Mucosa of descending colon (tissue), 3 donors: ENCODE measurements at regions not wholly inside any gene's neighbourhood (a gene's known extent, or its start where the extent isn't known, plus 50 kb on each side); places are given as distances from the start of the nearest gene placed in this dataset.

Experiments
- ATAC-seq: fragments of 200-7000 bp; cut with Tn5 transposase; one replicate; pipeline ENCODE4 v1.9.1; 2020; ENCODE audit warnings: mild to moderate bottlenecking, moderate library complexity
- DNase-seq, 3 donors: peaks; one replicate each; pipeline ENCODE4 v3.0.0-alpha.2; 2020
- H3K36me3 ChIP-seq: fragments of 200-600 bp; one replicate; pipeline ENCODE4 v1.8.0; 2021; ENCODE audit warnings: low read depth, mild to moderate bottlenecking
- H3K4me1 ChIP-seq: fragments of 200-600 bp; one replicate; pipeline ENCODE4 v1.8.0; 2021; ENCODE audit warnings: low read depth, mild to moderate bottlenecking
- H3K4me3 ChIP-seq: fragments of 200-600 bp; one replicate; pipeline ENCODE4 v1.8.0; 2021; ENCODE audit warnings: mild to moderate bottlenecking
- H3K9me3 ChIP-seq: fragments of 200-600 bp; one replicate; pipeline ENCODE4 v1.8.0; 2021; ENCODE audit warnings: mild to moderate bottlenecking
- intact Hi-C, 2 donors: fragments of 100-400 bp; cut with DNase I in 1 of 2; cut with micrococcal nuclease in 1 of 2; formaldehyde crosslinking; loops; one replicate each; pipeline versions ENCODE4 v1.11.0 to v1.11.1; 2022; cut with DNase I, micrococcal nuclease
- TF ChIP-seq, protein P1 (sequence below): fragments of 200-600 bp; IDR thresholded peaks from one replicate; pipeline ENCODE4 v1.8.0; 2022; ENCODE audit warnings: antibody characterized with exemption, mild to moderate bottlenecking
- donor health status: DM: no; HTN: no; CAD: no; lungs with moderate emphysema.
- donor health status: DM: no; HTN: no; CAD: no.
- donor health status: DM: no; HTN: yes; CAD: no.

DNA sequence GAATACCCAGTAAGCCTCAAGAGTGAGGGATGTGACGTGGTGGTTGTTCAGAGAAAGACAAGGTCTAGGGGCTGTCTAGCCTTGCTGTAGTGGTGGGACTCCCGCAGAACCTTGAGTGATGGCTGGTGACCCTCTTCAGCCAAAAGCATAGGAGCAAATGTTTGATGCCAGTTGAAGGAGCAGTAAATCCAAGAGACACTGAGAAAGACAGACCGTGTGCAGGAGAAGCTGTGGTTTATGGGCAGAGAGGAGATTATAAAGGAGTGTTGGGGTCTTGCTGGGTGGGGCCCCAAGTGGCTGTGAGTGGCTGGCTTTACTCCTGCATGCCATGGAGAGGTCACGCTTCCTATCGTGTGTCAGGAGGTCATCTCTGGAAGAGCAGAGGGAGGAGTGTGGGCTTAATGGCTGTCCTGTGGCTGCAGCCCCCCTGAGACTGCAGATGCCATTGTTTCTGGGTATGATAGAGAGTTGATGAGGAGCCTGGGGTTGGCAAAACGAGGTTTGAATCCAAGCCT is 152.0 kb upstream of the CCND2 start:
- Histone ChIP-seq H3K4me3 (no peak overlapping the region), H3K36me3 (no peaks in the 10 kb centered on the region), H3K9me3 (no peaks in the 10 kb centered on the region), H3K4me1 (peaks cover 25% of the 10 kb centered on the region)
- TF ChIP-seq, protein P1, sequence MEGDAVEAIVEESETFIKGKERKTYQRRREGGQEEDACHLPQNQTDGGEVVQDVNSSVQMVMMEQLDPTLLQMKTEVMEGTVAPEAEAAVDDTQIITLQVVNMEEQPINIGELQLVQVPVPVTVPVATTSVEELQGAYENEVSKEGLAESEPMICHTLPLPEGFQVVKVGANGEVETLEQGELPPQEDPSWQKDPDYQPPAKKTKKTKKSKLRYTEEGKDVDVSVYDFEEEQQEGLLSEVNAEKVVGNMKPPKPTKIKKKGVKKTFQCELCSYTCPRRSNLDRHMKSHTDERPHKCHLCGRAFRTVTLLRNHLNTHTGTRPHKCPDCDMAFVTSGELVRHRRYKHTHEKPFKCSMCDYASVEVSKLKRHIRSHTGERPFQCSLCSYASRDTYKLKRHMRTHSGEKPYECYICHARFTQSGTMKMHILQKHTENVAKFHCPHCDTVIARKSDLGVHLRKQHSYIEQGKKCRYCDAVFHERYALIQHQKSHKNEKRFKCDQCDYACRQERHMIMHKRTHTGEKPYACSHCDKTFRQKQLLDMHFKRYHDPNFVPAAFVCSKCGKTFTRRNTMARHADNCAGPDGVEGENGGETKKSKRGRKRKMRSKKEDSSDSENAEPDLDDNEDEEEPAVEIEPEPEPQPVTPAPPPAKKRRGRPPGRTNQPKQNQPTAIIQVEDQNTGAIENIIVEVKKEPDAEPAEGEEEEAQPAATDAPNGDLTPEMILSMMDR, result no peak
- ATAC-seq (no peak), DNase-seq (no peak)
- intact Hi-C loops, result no loop called here

DNA sequence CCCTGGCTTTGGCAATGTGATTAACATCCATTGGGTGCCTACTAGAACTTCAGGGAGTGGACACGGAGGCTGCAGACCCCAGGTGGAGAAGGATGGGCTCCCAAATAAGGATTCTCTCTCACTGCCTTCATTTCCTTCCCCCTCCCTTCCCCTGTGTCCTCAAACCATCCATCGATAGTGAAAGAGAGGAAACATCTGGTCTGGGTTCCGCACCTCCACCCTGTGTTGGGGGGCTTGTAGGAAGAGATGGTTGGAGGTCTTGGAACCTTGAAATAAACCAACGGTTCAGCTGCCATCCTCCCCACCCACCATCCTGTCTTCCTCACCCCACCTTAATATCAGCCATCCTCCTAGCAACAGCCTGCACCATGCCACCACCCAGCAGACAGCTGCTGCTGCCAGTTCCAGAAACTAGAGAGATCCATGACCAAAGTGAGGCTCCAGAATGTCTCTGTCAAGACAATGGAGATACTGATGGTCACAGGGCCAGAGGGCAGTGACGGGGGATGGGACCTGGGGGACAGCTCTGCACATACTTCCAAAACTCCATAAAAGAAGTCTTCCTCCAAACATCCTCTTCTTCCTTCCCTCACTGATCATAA is 153.1 kb upstream of the CCND2 start:
- no peaks in the 10 kb centered on the region for H3K9me3 ChIP-seq
- H3K4me3 ChIP-seq, result no peak overlapping the region
- TF ChIP-seq, protein P1, result no peak
- intact Hi-C loops, result no loop called here
- peaks cover 35% of the 10 kb centered on the region for H3K4me1 ChIP-seq
- no peaks in the 10 kb centered on the region for H3K36me3 ChIP-seq
- DNase-seq (no peak), ATAC-seq (no peak)

DNA sequence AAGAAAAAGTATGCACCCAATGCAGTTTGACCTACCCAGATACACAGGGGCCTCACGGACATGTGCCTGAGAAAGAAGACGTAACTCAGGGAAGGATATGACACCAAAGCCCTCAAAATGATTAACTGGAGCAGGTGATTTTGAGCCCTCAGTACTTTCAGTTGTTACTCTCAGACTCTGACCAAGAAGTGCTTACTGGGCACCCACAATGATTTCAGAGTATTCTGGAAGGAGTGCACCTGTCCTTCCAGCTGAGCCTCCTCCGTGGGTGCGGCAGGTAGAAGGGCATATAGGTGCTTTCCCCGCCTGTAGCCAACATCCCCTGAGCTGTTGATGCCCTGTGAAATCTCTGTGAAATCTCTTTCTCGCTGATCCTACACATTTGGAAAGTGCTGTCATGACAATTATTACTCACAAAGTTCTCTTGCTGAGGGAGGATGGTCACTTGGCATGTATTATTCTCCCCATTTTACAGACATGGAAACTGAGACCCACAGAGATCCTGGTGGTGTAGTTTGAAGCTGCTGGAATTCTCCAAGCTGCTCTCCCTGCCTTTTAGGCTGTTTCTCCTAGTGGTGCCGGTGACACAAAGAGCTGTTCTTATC is 154.3 kb upstream of the CCND2 start:
- no peaks in the 10 kb centered on the region for H3K9me3 ChIP-seq
- ATAC-seq (peak; percentile 14), DNase-seq (no peak)
- no peak overlapping the region for H3K4me3 ChIP-seq
- H3K4me1 ChIP-seq, result peaks cover 35% of the 10 kb centered on the region
- TF ChIP-seq, protein P1, result no peak
- intact Hi-C loops, result no loop called here
- H3K36me3 ChIP-seq, result no peaks in the 10 kb centered on the region

DNA sequence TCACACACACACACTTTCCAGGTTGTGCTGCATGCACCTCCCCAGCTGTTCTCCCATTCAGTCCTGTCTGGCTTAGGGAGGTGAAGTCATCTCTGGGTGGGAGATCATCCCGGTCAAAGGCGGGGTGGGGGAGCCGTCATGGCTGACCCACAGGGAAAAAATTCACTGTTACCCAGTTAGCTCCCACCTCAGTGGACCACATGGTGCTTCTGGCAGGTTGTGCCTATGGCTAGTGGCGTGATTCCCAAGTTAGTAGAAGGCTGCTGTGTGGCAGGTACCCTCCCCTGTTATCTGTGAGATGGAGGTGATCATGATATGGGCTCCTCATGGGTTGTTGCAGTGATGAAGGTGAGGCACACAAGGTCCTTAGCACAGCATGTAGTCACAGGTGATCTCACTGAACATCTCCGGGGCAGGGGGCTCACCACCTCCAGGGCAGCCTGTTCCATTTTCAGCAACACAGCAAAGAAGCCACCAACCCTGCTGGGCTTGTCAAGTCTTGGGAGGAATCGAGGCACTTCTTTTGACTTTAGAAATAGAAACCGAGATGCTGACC is 154.9 kb upstream of the CCND2 start:
- TF ChIP-seq, protein P1, result no peak
- ATAC-seq (peak; percentile 1), DNase-seq (no peak)
- Histone ChIP-seq H3K4me3 (no peak overlapping the region), H3K9me3 (no peaks in the 10 kb centered on the region), H3K4me1 (peaks cover 35% of the 10 kb centered on the region), H3K36me3 (no peaks in the 10 kb centered on the region)
- intact Hi-C loops, result no loop called here

DNA sequence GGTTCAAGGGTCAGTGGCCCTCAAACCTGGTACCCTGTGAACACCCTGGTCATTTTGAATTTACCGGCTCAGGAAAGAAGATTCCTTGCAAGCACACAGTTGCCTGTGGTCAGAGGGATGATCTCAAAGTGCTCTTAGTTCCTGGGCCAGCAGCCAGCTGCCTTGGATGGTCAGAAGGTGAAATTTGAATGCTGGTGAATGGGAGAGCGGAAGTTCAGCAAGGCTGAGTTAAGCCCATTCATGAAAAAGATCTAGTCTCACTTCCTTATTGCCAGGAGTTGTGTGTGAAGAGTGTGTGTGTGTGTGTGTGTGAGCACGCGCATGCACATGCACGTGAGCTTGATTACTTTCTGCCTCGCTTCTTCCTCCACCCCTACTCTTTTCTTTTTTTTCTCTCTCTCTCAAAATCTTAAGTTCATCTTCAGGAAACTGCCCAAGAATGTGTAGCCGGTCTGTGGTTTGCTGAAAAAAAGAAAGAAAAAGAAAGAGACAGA is 155.5 kb upstream of the CCND2 start:
- TF ChIP-seq, protein P1, result no peak
- peak; percentile 82 to 88 (median 82) for DNase-seq
- intact Hi-C loops, result no loop called here
- no peaks in the 10 kb centered on the region for H3K36me3 ChIP-seq
- ATAC-seq, result peak; percentile 89
- H3K4me3 ChIP-seq, result no peak overlapping the region
- H3K9me3 ChIP-seq, result no peaks in the 10 kb centered on the region
- peaks cover 35% of the 10 kb centered on the region for H3K4me1 ChIP-seq
